HepG2 (cell line): ENCODE measurements at regions not wholly inside any gene's neighbourhood (a gene's known extent, or its start where the extent isn't known, plus 50 kb on each side); places are given as distances from the start of the nearest gene placed in this dataset.

Experiments used
- DZIP1 ChIP-seq: sonication (generic); formaldehyde crosslinking; IDR thresholded peaks from 2 replicates; pipeline ENCODE4 v1.5.0; 2020; ENCODE audit warnings: mild to moderate bottlenecking, missing genetic modification reagents
- ESRRA ChIP-seq: sonication (generic); formaldehyde crosslinking; IDR thresholded peaks from 2 replicates; pipeline ENCODE4 v1.5.1; 2020; ENCODE audit warnings: mild to moderate bottlenecking, low read depth, missing genetic modification reagents
- GMEB1 ChIP-seq: sonication (generic); formaldehyde crosslinking; IDR thresholded peaks from 2 replicates; pipeline ENCODE4 v1.5.1; 2020; ENCODE audit warnings: missing genetic modification reagents, mild to moderate bottlenecking, borderline replicate concordance
- IKZF1 ChIP-seq: fragments of 450-650 bp; IDR thresholded peaks from 2 replicates; pipeline ENCODE4 v1.7.1; 2016
- KLF15 ChIP-seq: sonication (generic); formaldehyde crosslinking; IDR thresholded peaks from 2 replicates; pipeline ENCODE4 v1.8.1; 2023; ENCODE audit warnings: borderline replicate concordance, mild to moderate bottlenecking, inconsistent platforms, missing genetic modification reagents, mixed read lengths
- MXD1 ChIP-seq: sonication (generic); formaldehyde crosslinking; IDR thresholded peaks from 2 replicates; pipeline ENCODE4 v1.4.0; 2020; ENCODE audit warnings: mild to moderate bottlenecking, missing genetic modification reagents
- NCOR1 ChIP-seq: fragments of 200-600 bp; sonication (generic); IDR thresholded peaks from 2 replicates; pipeline ENCODE4 v1.7.0; 2017; ENCODE audit warnings: antibody characterized with exemption, low read length, borderline replicate concordance
- RFX5 ChIP-seq: IDR thresholded peaks from 2 replicates; pipeline ENCODE4 v1.6.1; 2011; ENCODE audit warnings: low read depth, low read length, improper control_type of control experiment
- SNAPC4 ChIP-seq: sonication (generic); formaldehyde crosslinking; IDR thresholded peaks from 2 replicates; pipeline ENCODE4 v1.4.0; 2020; ENCODE audit warnings: mild to moderate bottlenecking, missing genetic modification reagents
- SOX5 ChIP-seq: IDR thresholded peaks from 2 replicates; pipeline ENCODE4 v1.6.1; 2016; ENCODE audit warnings: borderline replicate concordance
- ZFP41 ChIP-seq: sonication (generic); formaldehyde crosslinking; IDR thresholded peaks from 2 replicates; pipeline ENCODE4 v1.4.0; 2020; ENCODE audit warnings: mild to moderate bottlenecking, missing genetic modification reagents, borderline replicate concordance
- ZMYM3 ChIP-seq: sonication (generic); formaldehyde crosslinking; IDR thresholded peaks from 2 replicates; pipeline ENCODE4 v1.5.1; 2020; ENCODE audit warnings: mild to moderate bottlenecking, missing genetic modification reagents
- ZNF18 ChIP-seq: sonication (generic); formaldehyde crosslinking; IDR thresholded peaks from 2 replicates; pipeline ENCODE4 v1.8.0; 2022; ENCODE audit warnings: mild to moderate bottlenecking, missing genetic modification reagents; ENCODE audit not compliant: insufficient replicate concordance
- ZNF343 ChIP-seq: sonication (generic); formaldehyde crosslinking; IDR thresholded peaks from 2 replicates; pipeline ENCODE4 v1.4.0; 2020; ENCODE audit warnings: mild to moderate bottlenecking, missing genetic modification reagents
- ZNF432 ChIP-seq: sonication (generic); formaldehyde crosslinking; IDR thresholded peaks from 2 replicates; pipeline ENCODE4 v1.5.0; 2020; ENCODE audit warnings: missing genetic modification reagents, mild to moderate bottlenecking, borderline replicate concordance
- ZNF501 ChIP-seq: sonication (generic); formaldehyde crosslinking; IDR thresholded peaks from 2 replicates; pipeline ENCODE4 v1.5.1; 2020; ENCODE audit warnings: mild to moderate bottlenecking, moderate library complexity, missing genetic modification reagents
- ZNF530 ChIP-seq: sonication (generic); formaldehyde crosslinking; IDR thresholded peaks from 2 replicates; pipeline ENCODE4 v1.5.0; 2020; ENCODE audit warnings: low read depth, mild to moderate bottlenecking, missing genetic modification reagents

- TF ChIP-seq IKZF1 = no peak
- TF ChIP-seq SNAPC4 (CRISPR knock-in tag) = no peak
- no peak for TF ChIP-seq ZNF18 (CRISPR knock-in tag)
- TF ChIP-seq GMEB1 = no peak
- TF ChIP-seq ZNF501 = 0 out of 2 replicates have a peak, but pooled peaks have one; percentile 21
- TF ChIP-seq KLF15 (CRISPR knock-in tag) = no peak
- no peak for TF ChIP-seq ZMYM3 (CRISPR knock-in tag)
- TF ChIP-seq NCOR1 = no peak
- no peak for TF ChIP-seq DZIP1
- TF ChIP-seq ZNF343 (CRISPR knock-in tag) = no peak
- TF ChIP-seq ZNF530 (CRISPR knock-in tag) = no peak
- no peak for TF ChIP-seq MXD1 (CRISPR knock-in tag)
- TF ChIP-seq SOX5 (CRISPR knock-in tag) = no peak
- no peak for TF ChIP-seq ZFP41 (CRISPR knock-in tag)
- no peak for TF ChIP-seq RFX5
- TF ChIP-seq ZNF432 (CRISPR knock-in tag) = no peak
- no peak for TF ChIP-seq ESRRA (CRISPR knock-in tag)
Observed at GRCh38 chr2:9752441-9753275, 90.6 kb upstream of the TAF1B start (continued).
